ENCODE measurements at regions not wholly inside any gene's neighbourhood (a gene's known extent, or its start where the extent isn't known, plus 50 kb on each side); places are given as distances from the start of the nearest gene placed in this dataset.

GRCh38 chr5:99636663-99637062 lies 707.9 kb upstream of the CHD1 start:
- no peak for TF ChIP-seq CTCF (IDR thresholded peaks at IDR 0.05; ENCODE audit: low read length)
- no peak for TF ChIP-seq EZH2phosphoT487 (IDR thresholded peaks at IDR 0.05; ENCODE audit: low read length)
- TF ChIP-seq EZH2 (optimal IDR thresholded peaks at IDR 0.05; ENCODE audit: low read depth, low read length), result no peak

Data from MM.1S (cell line).